ENCODE measurements at regions not wholly inside any gene's neighbourhood (a gene's known extent, or its start where the extent isn't known, plus 50 kb on each side); places are given as distances from the start of the nearest gene placed in this dataset.

GRCh38 chr2:58906081-58906645 lies 665.0 kb upstream of the FANCL start:
- no peak for TF ChIP-seq POLR2A (IDR thresholded peaks at IDR 0.05)
- TF ChIP-seq POLR2AphosphoS5 (IDR thresholded peaks at IDR 0.05) = no peak
- TF ChIP-seq CTCF (IDR thresholded peaks at IDR 0.05) = no peak
- DNase-seq (ENCODE audit: low spot score in 2 of 2) = no peak
- intact Hi-C loops (cut with DNase I; ENCODE audit: low total_unique reads) = no loop called here

GRCh38 chr2:58904095-58904494 lies 663.0 kb upstream of the FANCL start:
- intact Hi-C loops (cut with DNase I; ENCODE audit: low total_unique reads) = loop anchor here (5.0 kb wide), 1 partner anchor 923 kb away; no protein-coding TSS in a partner anchor
- H3K4me1 ChIP-seq = no peaks in the 10 kb centered on the region
- no peak overlapping the region for H3K27ac ChIP-seq
- TF ChIP-seq POLR2AphosphoS5 (IDR thresholded peaks at IDR 0.05) (no peak), CTCF (IDR thresholded peaks at IDR 0.05) (no peak), POLR2A (IDR thresholded peaks at IDR 0.05) (no peak)
- DNase-seq (ENCODE audit: low spot score in 2 of 2) = no peak
- no peaks in the 10 kb centered on the region for H3K36me3 ChIP-seq
- H3K4me3 ChIP-seq = no peak overlapping the region
- H3K9me3 ChIP-seq = no peaks in the 10 kb centered on the region
- no peaks in the 10 kb centered on the region for H3K27me3 ChIP-seq

More at GRCh38 chr2:58906081-58906645, 665.0 kb upstream of the FANCL start:
- no peaks in the 10 kb centered on the region for H3K27me3 ChIP-seq
- H3K36me3 ChIP-seq = no peaks in the 10 kb centered on the region
- H3K4me3 ChIP-seq = no peak overlapping the region
- H3K4me1 ChIP-seq = no peaks in the 10 kb centered on the region
- no peaks in the 10 kb centered on the region for H3K9me3 ChIP-seq
- no peak overlapping the region for H3K27ac ChIP-seq

GRCh38 chr2:58903427-58903826 lies 662.3 kb upstream of the FANCL start:
- TF ChIP-seq POLR2AphosphoS5 (IDR thresholded peaks at IDR 0.05) = no peak
- no peak for TF ChIP-seq POLR2A (IDR thresholded peaks at IDR 0.05)
- no peaks in the 10 kb centered on the region for H3K9me3 ChIP-seq
- no peaks in the 10 kb centered on the region for H3K36me3 ChIP-seq
- DNase-seq (ENCODE audit: low spot score in 2 of 2) = no peak
- no peaks in the 10 kb centered on the region for H3K27me3 ChIP-seq
- H3K4me3 ChIP-seq = no peak overlapping the region
- intact Hi-C loops (cut with DNase I; ENCODE audit: low total_unique reads) = loop anchor here (5.0 kb wide), 1 partner anchor 924 kb away; no protein-coding TSS in a partner anchor
- no peaks in the 10 kb centered on the region for H3K4me1 ChIP-seq
- H3K27ac ChIP-seq = no peak overlapping the region

- Histone ChIP-seq H3K9me3 (no peaks in the 10 kb centered on the region), H3K27ac (no peak overlapping the region), H3K4me3 (no peak overlapping the region), H3K36me3 (no peaks in the 10 kb centered on the region), H3K27me3 (no peaks in the 10 kb centered on the region), H3K4me1 (no peaks in the 10 kb centered on the region)
- intact Hi-C loops (cut with DNase I; ENCODE audit: low total_unique reads) = loop anchor here (5.0 kb wide), 1 partner anchor 927 kb away; no protein-coding TSS in a partner anchor
- DNase-seq (ENCODE audit: low spot score in 2 of 2) = no peak
- TF ChIP-seq POLR2A (IDR thresholded peaks at IDR 0.05) (no peak), POLR2AphosphoS5 (IDR thresholded peaks at IDR 0.05) (no peak), CTCF (IDR thresholded peaks at IDR 0.05) (no peak)
Measured at GRCh38 chr2:58900246-58901027, 659.3 kb upstream of the FANCL start.

- Histone ChIP-seq H3K27ac (no peak overlapping the region), H3K36me3 (no peaks in the 10 kb centered on the region), H3K9me3 (no peaks in the 10 kb centered on the region), H3K27me3 (no peaks in the 10 kb centered on the region), H3K4me3 (no peak overlapping the region), H3K4me1 (no peaks in the 10 kb centered on the region)
- no peak for DNase-seq (ENCODE audit: low spot score in 2 of 2)
- TF ChIP-seq CTCF (IDR thresholded peaks at IDR 0.05) (no peak), POLR2AphosphoS5 (IDR thresholded peaks at IDR 0.05) (no peak), POLR2A (IDR thresholded peaks at IDR 0.05) (no peak)
- intact Hi-C loops (cut with DNase I; ENCODE audit: low total_unique reads) = loop anchor here (5.0 kb wide), 1 partner anchor 928 kb away; no protein-coding TSS in a partner anchor
Measured at GRCh38 chr2:58899692-58900091, 658.6 kb upstream of the FANCL start.
